Keratinocyte (primary cell): ENCODE measurements at regions not wholly inside any gene's neighbourhood (a gene's known extent, or its start where the extent isn't known, plus 50 kb on each side); places are given as distances from the start of the nearest gene placed in this dataset.

Experiments used
- DNase-seq: peaks from one replicate; pipeline ENCODE4 v3.0.0-alpha.2; 2011; ENCODE audit warnings: low read depth, missing footprints, low spot score
- FAIRE-seq: peaks from 2 replicates; lab custom pipeline; 2011; peaks lifted over from hg19 to GRCh38; lab: Jason Lieb, UNC
- H2AFZ ChIP-seq: 2 replicates; pipeline ENCODE4 v1.6.0; 2012; ENCODE audit warnings: low read length, control low read depth, inconsistent platforms; ENCODE audit not compliant: control insufficient read depth
- H3K27ac ChIP-seq: 2 replicates; pipeline ENCODE4 v1.5.1; 2011; ENCODE audit warnings: low read length; ENCODE audit not compliant: control insufficient read depth, insufficient read depth
- H3K27me3 ChIP-seq: 3 replicates; pipeline ENCODE4 v1.6.0; 2011; ENCODE audit warnings: low read length; ENCODE audit not compliant: control insufficient read depth, insufficient read depth; ENCODE audit errors: extremely low read depth
- H3K36me3 ChIP-seq, 2 experiments: 2 replicates in 1 of 2; 3 replicates in 1 of 2; pipeline ENCODE4 v1.5.1; 2011; ENCODE audit warnings: low read length in 2 of 2, mild to moderate bottlenecking in 1 of 2; ENCODE audit not compliant: control insufficient read depth in 2 of 2, insufficient read depth in 2 of 2; ENCODE audit errors: extremely low read depth in 1 of 2
- H3K4me1 ChIP-seq: 3 replicates; pipeline ENCODE4 v1.5.1; 2011; ENCODE audit warnings: low read length; ENCODE audit not compliant: control insufficient read depth, insufficient read depth; ENCODE audit errors: extremely low read depth
- H3K4me2 ChIP-seq: 3 replicates; pipeline ENCODE4 v1.6.0; 2011; ENCODE audit warnings: low read depth, low read length; ENCODE audit not compliant: control insufficient read depth, insufficient read depth; ENCODE audit errors: extremely low read depth
- H3K4me3 ChIP-seq, 3 experiments: fragments of 200-600 bp in 1 of 3; sonication (generic) in 1 of 3; 2 replicates in 2 of 3; 3 replicates in 1 of 3; pipeline ENCODE4 v1.5.1; 2011 to 2016; ENCODE audit warnings: low read length in 3 of 3, mild to moderate bottlenecking in 3 of 3, control low read depth in 2 of 3, inconsistent platforms in 1 of 3, low read depth in 1 of 3, mixed read lengths in 1 of 3, mixed run types in 1 of 3, moderate library complexity in 1 of 3; ENCODE audit not compliant: control insufficient read depth in 2 of 3, insufficient read depth in 2 of 3; ENCODE audit errors: extremely low read depth in 1 of 3
- H3K79me2 ChIP-seq: 2 replicates; pipeline ENCODE4 v1.6.0; 2012; ENCODE audit warnings: low read length; ENCODE audit not compliant: control insufficient read depth, insufficient read depth
- H3K9ac ChIP-seq: 3 replicates; pipeline ENCODE4 v1.6.0; 2011; ENCODE audit warnings: low read length; ENCODE audit not compliant: control insufficient read depth, insufficient read depth; ENCODE audit errors: extremely low read depth
- H3K9me1 ChIP-seq: 3 replicates; pipeline ENCODE4 v1.6.0; 2011; ENCODE audit warnings: low read length; ENCODE audit not compliant: control insufficient read depth, insufficient read depth; ENCODE audit errors: extremely low read depth
- H3K9me3 ChIP-seq: 2 replicates; pipeline ENCODE4 v1.5.1; 2012; ENCODE audit warnings: low read depth, low read length; ENCODE audit not compliant: control insufficient read depth
- H4K20me1 ChIP-seq: 3 replicates; pipeline ENCODE4 v1.6.0; 2011; ENCODE audit warnings: low read length; ENCODE audit not compliant: control insufficient read depth, insufficient read depth; ENCODE audit errors: extremely low read depth
- CTCF ChIP-seq, 3 experiments: IDR thresholded peaks in 1 of 3; conservative IDR thresholded peaks in 1 of 3; optimal IDR thresholded peaks in 1 of 3; 2 replicates in 2 of 3; 3 replicates in 1 of 3; pipeline versions ENCODE3 to v1.5.1; 2011; ENCODE audit warnings: low read length in 3 of 3, mild to moderate bottlenecking in 3 of 3, moderate library complexity in 2 of 3, control low read depth in 1 of 3, inconsistent platforms in 1 of 3; ENCODE audit not compliant: insufficient read depth in 2 of 3; ENCODE audit errors: extremely low read depth in 1 of 3
- EZH2 ChIP-seq: IDR thresholded peaks from one replicate; pipeline ENCODE4 v1.6.1; 2012; ENCODE audit warnings: inconsistent platforms, mild to moderate bottlenecking, low read length, moderate library complexity
- dilution Hi-C: fragments of 300-500 bp; cut with MboI; formaldehyde crosslinking; loops from one replicate; pipeline ENCODE4 v1.7.0; 2020; ENCODE audit warnings: low sequenced_read_pairs; ENCODE audit not compliant: extremely low pct_ligation_motif_present

GRCh38 chr3:194937144-194937543, 251.5 kb downstream of the FAM43A start:
- Histone ChIP-seq H3K9me1 (no peaks in the 10 kb centered on the region), H3K27ac (no peak overlapping the region), H3K36me3 (no peaks in the 10 kb centered on the region), H2AFZ (no peak overlapping the region), H3K79me2 (no peaks in the 10 kb centered on the region), H3K9ac (no peak overlapping the region), H3K9me3 (no peaks in the 10 kb centered on the region), H3K4me1 (no peaks in the 10 kb centered on the region), H3K4me2 (no peak overlapping the region), H4K20me1 (no peaks in the 10 kb centered on the region), H3K4me3 (no peak overlapping the region), H3K27me3 (peaks cover 5% of the 10 kb centered on the region)
- TF ChIP-seq CTCF (optimal IDR thresholded peaks at IDR 0.05 in 1 of 3, IDR thresholded peaks at IDR 0.05 in 1 of 3, conservative IDR thresholded peaks at IDR 0.05 in 1 of 3; ENCODE audit: extremely low read depth in 1 of 3, insufficient read depth in 2 of 3, low read length in 3 of 3) = no peak
- TF ChIP-seq EZH2 = no peak
- FAIRE-seq = no peak
- DNase-seq = no peak
- dilution Hi-C loops = no loop called here

GRCh38 chr3:194937882-194938321, 252.2 kb downstream of the FAM43A start:
- no peak for DNase-seq

More at GRCh38 chr3:194937882-194938321, 252.2 kb downstream of the FAM43A start:
- no peak overlapping the region for H3K9ac ChIP-seq
- no peaks in the 10 kb centered on the region for H3K9me3 ChIP-seq
- no peak overlapping the region for H2AFZ ChIP-seq
- no peaks in the 10 kb centered on the region for H3K4me1 ChIP-seq
- H4K20me1 ChIP-seq = no peaks in the 10 kb centered on the region
- dilution Hi-C loops = no loop called here
- H3K27me3 ChIP-seq = peaks cover 5% of the 10 kb centered on the region
- FAIRE-seq = peak; percentile 5
- no peaks in the 10 kb centered on the region for H3K9me1 ChIP-seq
- no peak overlapping the region for H3K4me2 ChIP-seq
- no peak overlapping the region for H3K27ac ChIP-seq
- H3K36me3 ChIP-seq = no peaks in the 10 kb centered on the region
- no peak overlapping the region for H3K4me3 ChIP-seq
- no peaks in the 10 kb centered on the region for H3K79me2 ChIP-seq
- TF ChIP-seq EZH2 (no peak), CTCF (optimal IDR thresholded peaks at IDR 0.05 in 1 of 3, IDR thresholded peaks at IDR 0.05 in 1 of 3, conservative IDR thresholded peaks at IDR 0.05 in 1 of 3; ENCODE audit: extremely low read depth in 1 of 3, insufficient read depth in 2 of 3, low read length in 3 of 3) (peak in 1 of 3 experiments; percentile 32)
